HCT116 (cell line): ENCODE measurements at regions not wholly inside any gene's neighbourhood (a gene's known extent, or its start where the extent isn't known, plus 50 kb on each side); places are given as distances from the start of the nearest gene placed in this dataset.

Source experiments
- ATAC-seq: fragments of 200-7000 bp; cut with Tn5 transposase; 2 replicates; pipeline ENCODE4 v1.9.1; 2020; ENCODE audit warnings: mild to moderate bottlenecking, moderate library complexity
- BruUV-seq: library from RNA; stranded (reverse); fragments of 400-500 nt; replicated peaks from 2 replicates; lab custom pipeline; 2021; lab: Mats Ljungman, UMichigan
- CTCF ChIA-PET: fragments of 300-600 bp; sonication (Branson Sonifier 250); formaldehyde crosslinking; loops from one replicate; lab custom pipeline; 2021; ENCODE audit warnings: antibody characterized with exemption; lab: Charles Lee
- POLR2A ChIA-PET: fragments of 300-600, 350-600 bp; sonication (Branson Sonifier 250); formaldehyde crosslinking; loops from one replicate; lab custom pipeline; 2021; ENCODE audit warnings: antibody characterized with exemption; lab: Charles Lee
- RAD21 ChIA-PET, 2 experiments: fragments of 300-600 bp; sonication (Branson Sonifier 250); formaldehyde crosslinking; loops; one replicate each; lab custom pipeline; 2023; ENCODE audit warnings: low total read pairs in 2 of 2; ENCODE audit not compliant: uncharacterized antibody in 2 of 2, unreplicated experiment in 2 of 2, low non-redundant PET in 1 of 2; lab: Charles Lee
- DNase-seq: peaks from one replicate; pipeline ENCODE4 v3.0.0-alpha.2; 2010; ENCODE audit warnings: low read depth, low spot score
- H2AFZ ChIP-seq: fragments of 200-600 bp; shearing (Covaris generic), sonication (generic); 2 replicates; pipeline ENCODE4 v1.6.1; 2017; ENCODE audit warnings: low read depth, mixed run types, mixed read lengths, antibody characterized with exemption, low read length; ENCODE audit not compliant: poor library complexity, severe bottlenecking
- H3K27ac ChIP-seq: 2 replicates; pipeline ENCODE4 v1.5.1; 2012; ENCODE audit warnings: low read depth, low read length
- H3K27me3 ChIP-seq: fragments of 200-600 bp; sonication (generic); 2 replicates; pipeline ENCODE4 v1.6.1; 2016; ENCODE audit warnings: mixed run types, low read length, mixed read lengths; ENCODE audit not compliant: insufficient read depth
- H3K36me3 ChIP-seq, 2 experiments: fragments of 200-500 bp in 1 of 2; fragments of 200-600 bp in 1 of 2; sonication (Bioruptor generic) in 1 of 2; sonication (generic) in 1 of 2; 2 replicates each; pipeline versions ENCODE4 v1.5.1 to v1.6.1; 2014 to 2016; ENCODE audit warnings: low read length in 2 of 2, inconsistent platforms in 1 of 2, mixed read lengths in 1 of 2, mixed run types in 1 of 2; ENCODE audit not compliant: insufficient read depth in 2 of 2, control insufficient read depth in 1 of 2
- H3K4me1 ChIP-seq, 2 experiments: fragments of 200-600 bp in 1 of 2; sonication (generic) in 1 of 2; 2 replicates each; pipeline versions ENCODE4 v1.5.1 to v1.6.1; 2012 to 2017; ENCODE audit warnings: low read length in 2 of 2, inconsistent platforms in 1 of 2, mild to moderate bottlenecking in 1 of 2, mixed read lengths in 1 of 2, mixed run types in 1 of 2, moderate library complexity in 1 of 2; ENCODE audit not compliant: insufficient read depth in 2 of 2, control insufficient read depth in 1 of 2
- H3K4me2 ChIP-seq: fragments of 200-600 bp; sonication (generic); 2 replicates; pipeline ENCODE4 v1.6.1; 2017; ENCODE audit warnings: mixed run types, low read length, mixed read lengths
- H3K4me3 ChIP-seq, 2 experiments: fragments of 200-600 bp in 1 of 2; sonication (generic) in 1 of 2; replicated peaks in 1 of 2; 2 replicates each; pipeline ENCODE4 v1.5.1; 2011 to 2016; ENCODE audit warnings: low read length in 2 of 2, control low read depth in 1 of 2, low read depth in 1 of 2, mild to moderate bottlenecking in 1 of 2, mixed read lengths in 1 of 2, mixed run types in 1 of 2
- H3K79me2 ChIP-seq: fragments of 200-600 bp; sonication (generic); 2 replicates; pipeline ENCODE4 v1.6.1; 2017; ENCODE audit warnings: mild to moderate bottlenecking, mixed run types, low read length, moderate library complexity, mixed read lengths; ENCODE audit not compliant: insufficient read depth
- H3K9ac ChIP-seq: fragments of 200-600 bp; sonication (generic); 2 replicates; pipeline ENCODE4 v1.6.1; 2016; ENCODE audit warnings: low read length, mixed read lengths
- H3K9me2 ChIP-seq: fragments of 200-600 bp; sonication (generic), shearing (Covaris generic); 2 replicates; pipeline ENCODE4 v1.6.1; 2017; ENCODE audit warnings: mixed run types, mild to moderate bottlenecking, moderate library complexity; ENCODE audit not compliant: insufficient read depth
- H3K9me3 ChIP-seq, 2 experiments: fragments of 200-500 bp in 1 of 2; fragments of 200-600 bp in 1 of 2; sonication (Bioruptor generic) in 1 of 2; sonication (generic) in 1 of 2; 2 replicates each; pipeline ENCODE4 v1.6.1; 2014 to 2017; ENCODE audit warnings: low read length in 2 of 2, mixed read lengths in 2 of 2, inconsistent platforms in 1 of 2, low read depth in 1 of 2, mild to moderate bottlenecking in 1 of 2, mixed run types in 1 of 2, moderate library complexity in 1 of 2; ENCODE audit not compliant: control insufficient read depth in 1 of 2, insufficient read depth in 1 of 2
- H4K20me1 ChIP-seq: fragments of 200-600 bp; sonication (generic), shearing (Covaris generic); 2 replicates; pipeline ENCODE4 v1.6.1; 2017; ENCODE audit warnings: mixed run types, mild to moderate bottlenecking, moderate library complexity; ENCODE audit not compliant: insufficient read depth
- ATF3 ChIP-seq: IDR thresholded peaks from 2 replicates; pipeline ENCODE4 v1.6.1; 2012
- CBX3 ChIP-seq: IDR thresholded peaks from 2 replicates; pipeline ENCODE4 v1.6.1; 2012; ENCODE audit warnings: low read depth
- CEBPB ChIP-seq: IDR thresholded peaks from 2 replicates; pipeline ENCODE4 v1.6.1; 2012; ENCODE audit warnings: low read depth
- EGR1 ChIP-seq: IDR thresholded peaks from 2 replicates; pipeline ENCODE4 v1.6.1; 2012; ENCODE audit warnings: low read depth
- ELF1 ChIP-seq: IDR thresholded peaks from 2 replicates; pipeline ENCODE4 v1.6.1; 2012; ENCODE audit warnings: low read depth, borderline replicate concordance
- EZH2 ChIP-seq: fragments of 200-600 bp; sonication (generic); IDR thresholded peaks from 2 replicates; pipeline ENCODE4 v1.6.1; 2017; ENCODE audit warnings: antibody characterized with exemption, mixed run types
- EZH2phosphoT487 ChIP-seq: fragments of 200-600 bp; IDR thresholded peaks from 2 replicates; pipeline ENCODE4 v1.6.1; 2018; ENCODE audit warnings: antibody characterized with exemption, borderline replicate concordance
- FOSL1 ChIP-seq: IDR thresholded peaks from 2 replicates; pipeline ENCODE4 v1.6.1; 2012; ENCODE audit warnings: low read depth
- POLR2AphosphoS5 ChIP-seq: IDR thresholded peaks from 2 replicates; pipeline ENCODE4 v1.6.1; 2011; ENCODE audit warnings: mild to moderate bottlenecking, low read depth, low read length, moderate library complexity
- RAD21 ChIP-seq: IDR thresholded peaks from 2 replicates; pipeline ENCODE4 v1.6.1; 2012; ENCODE audit warnings: low read depth, mild to moderate bottlenecking
- REST ChIP-seq: IDR thresholded peaks from 2 replicates; pipeline ENCODE4 v1.6.1; 2012; ENCODE audit warnings: low read depth
- SIN3A ChIP-seq: IDR thresholded peaks from 2 replicates; pipeline ENCODE4 v1.6.1; 2012; ENCODE audit warnings: low read depth
- SP1 ChIP-seq: IDR thresholded peaks from 2 replicates; pipeline ENCODE4 v1.6.1; 2012; ENCODE audit warnings: low read depth
- SRF ChIP-seq: IDR thresholded peaks from 2 replicates; pipeline ENCODE4 v1.6.1; 2012; ENCODE audit warnings: low read depth
- YY1 ChIP-seq: IDR thresholded peaks from 2 replicates; pipeline ENCODE4 v1.6.1; 2011; ENCODE audit warnings: low read length, low read depth, moderate library complexity, mild to moderate bottlenecking; ENCODE audit not compliant: insufficient replicate concordance; ENCODE audit errors: extremely low read depth
- ZBTB33 ChIP-seq: IDR thresholded peaks from 2 replicates; pipeline ENCODE4 v1.6.1; 2011; ENCODE audit warnings: mild to moderate bottlenecking, low read length, moderate library complexity; ENCODE audit not compliant: insufficient replicate concordance; ENCODE audit errors: extremely low read depth
- ZFX ChIP-seq: fragments of 450-650 bp; IDR thresholded peaks from 2 replicates; pipeline ENCODE4 v1.6.1; 2017
- intact Hi-C: fragments of 100-400 bp; cut with micrococcal nuclease; formaldehyde crosslinking; loops from 2 replicates; pipeline ENCODE4 v1.10.0; 2022

GRCh38 chr2:225207471-225207870, 165.2 kb upstream of the DOCK10 start (continued):
- TF ChIP-seq POLR2AphosphoS5 (no peak), SP1 (no peak), ZFX (no peak), CBX3 (no peak), FOSL1 (no peak), EZH2phosphoT487 (no peak), ATF3 (no peak), SRF (no peak), REST (no peak)

- Histone ChIP-seq H3K27me3 (no peaks in the 10 kb centered on the region), H3K79me2 (no peaks in the 10 kb centered on the region), H3K9me3 (no peaks in the 10 kb centered on the region)
- CTCF ChIA-PET: no interaction called here
- TF ChIP-seq RAD21: no peak
- TF ChIP-seq REST: no peak
- TF ChIP-seq FOSL1: no peak
- no peak for TF ChIP-seq POLR2AphosphoS5
- TF ChIP-seq SIN3A: no peak
- no peak for TF ChIP-seq ZBTB33
- TF ChIP-seq ZFX: no peak
- no peak for TF ChIP-seq SP1
- TF ChIP-seq CEBPB: no peak
- TF ChIP-seq EZH2: no peak
- no peak for TF ChIP-seq EGR1
- TF ChIP-seq ELF1: no peak
- no peak for TF ChIP-seq YY1
- TF ChIP-seq, all 23 proteins: peak for 0
- RAD21 ChIA-PET: no interaction called here
- DNase-seq (no peak), ATAC-seq (no peak)
- Histone ChIP-seq H3K9me2 (no peaks in the 10 kb centered on the region; the same call in 1 of the 2 replicates), H2AFZ (no peak overlapping the region), H3K27ac (no peak overlapping the region), H3K4me3 (no peak overlapping the region), H3K4me1 (no peaks in the 10 kb centered on the region), H3K9ac (no peak overlapping the region), H3K36me3 (no peaks in the 10 kb centered on the region), H4K20me1 (no peaks in the 10 kb centered on the region), H3K4me2 (no peak overlapping the region)
- no TSS peak for BruUV-seq
- intact Hi-C loops: no loop called here
- POLR2A ChIA-PET: no interaction called here
These were observed 164.8 kb upstream of the DOCK10 start for GRCh38 chr2:225207043-225207442.
